GM12874 (cell line): ENCODE measurements at regions not wholly inside any gene's neighbourhood (a gene's known extent, or its start where the extent isn't known, plus 50 kb on each side); places are given as distances from the start of the nearest gene placed in this dataset.

Experiments
- CTCF ChIP-seq: IDR thresholded peaks from 2 replicates; pipeline ENCODE4 v1.5.1; 2011; ENCODE audit warnings: low read depth, mild to moderate bottlenecking, control low read depth, low read length, moderate library complexity; ENCODE audit not compliant: insufficient read depth

- TF ChIP-seq CTCF: no peak
These were observed 639.8 kb upstream of the ZEB2 start for GRCh38 chr2:145159676-145160075.

- no peak for TF ChIP-seq CTCF
These were observed 638.0 kb upstream of the ZEB2 start for GRCh38 chr2:145157741-145158591.

- no peak for TF ChIP-seq CTCF
These were observed 637.2 kb upstream of the ZEB2 start for GRCh38 chr2:145157036-145157675.

- TF ChIP-seq CTCF: no peak
These were observed 636.3 kb upstream of the ZEB2 start for GRCh38 chr2:145156199-145156598.

GRCh38 chr2:145155196-145155595, 635.3 kb upstream of the ZEB2 start:
- no peak for TF ChIP-seq CTCF

GRCh38 chr2:145154731-145155130, 634.8 kb upstream of the ZEB2 start:
- no peak for TF ChIP-seq CTCF

GRCh38 chr2:145146691-145147090, 626.8 kb upstream of the ZEB2 start:
- TF ChIP-seq CTCF: no peak
